ENCODE measurements at regions not wholly inside any gene's neighbourhood (a gene's known extent, or its start where the extent isn't known, plus 50 kb on each side); places are given as distances from the start of the nearest gene placed in this dataset.

DNA sequence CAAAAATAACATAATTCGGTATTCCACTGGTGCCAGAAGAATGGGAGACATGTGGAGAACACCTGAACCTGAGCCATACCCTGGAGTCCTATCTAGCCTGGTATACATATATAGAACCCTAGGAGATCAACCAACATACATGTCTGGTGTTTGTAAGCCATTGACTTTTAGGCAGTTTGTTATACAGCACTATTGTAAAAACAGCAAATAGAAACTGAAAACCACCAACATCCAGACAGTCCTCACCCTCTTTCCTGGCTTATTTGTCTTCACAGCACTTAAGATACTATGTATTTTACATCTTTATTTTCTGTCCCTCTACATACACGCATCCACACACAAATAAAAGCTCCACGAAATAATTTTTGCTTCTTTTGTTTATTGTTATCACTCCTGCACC, 404.2 kb upstream of the PMFBP1 start:
- no peak for DNase-seq (ENCODE audit: low read depth in 2 of 2)
- Histone ChIP-seq H3K79me2 (ENCODE audit: control insufficient read depth, insufficient read depth, low read length) (no peaks in the 10 kb centered on the region), H3K36me3 (ENCODE audit: control insufficient read depth, insufficient read depth, low read length) (no peaks in the 10 kb centered on the region), H2AFZ (ENCODE audit: low read length) (no peak overlapping the region), H3K4me3 (replicated peaks in 1 of 4; ENCODE audit: control extremely low read depth in 1 of 4, insufficient read depth in 1 of 4, low read depth in 3 of 4, low read length in 4 of 4) (no peak overlapping the region), H3K27ac (ENCODE audit: insufficient read depth, low read length) (no peak overlapping the region), H4K20me1 (ENCODE audit: control insufficient read depth, extremely low read depth, insufficient read depth, low read length) (no peaks in the 10 kb centered on the region), H3K4me2 (ENCODE audit: extremely low read depth, insufficient read depth, low read length) (no peak overlapping the region), H3K4me1 (ENCODE audit: control insufficient read depth, extremely low read depth, insufficient read depth, low read length) (no peaks in the 10 kb centered on the region), H3K9ac (ENCODE audit: insufficient read depth, low read length) (no peak overlapping the region), H3K27me3 (ENCODE audit: control insufficient read depth, insufficient read depth, low read length) (no peaks in the 10 kb centered on the region), H3K9me3 (ENCODE audit: control insufficient read depth, insufficient read depth, low read depth, low read length) (no peaks in the 10 kb centered on the region)
- TF ChIP-seq, protein P1, sequence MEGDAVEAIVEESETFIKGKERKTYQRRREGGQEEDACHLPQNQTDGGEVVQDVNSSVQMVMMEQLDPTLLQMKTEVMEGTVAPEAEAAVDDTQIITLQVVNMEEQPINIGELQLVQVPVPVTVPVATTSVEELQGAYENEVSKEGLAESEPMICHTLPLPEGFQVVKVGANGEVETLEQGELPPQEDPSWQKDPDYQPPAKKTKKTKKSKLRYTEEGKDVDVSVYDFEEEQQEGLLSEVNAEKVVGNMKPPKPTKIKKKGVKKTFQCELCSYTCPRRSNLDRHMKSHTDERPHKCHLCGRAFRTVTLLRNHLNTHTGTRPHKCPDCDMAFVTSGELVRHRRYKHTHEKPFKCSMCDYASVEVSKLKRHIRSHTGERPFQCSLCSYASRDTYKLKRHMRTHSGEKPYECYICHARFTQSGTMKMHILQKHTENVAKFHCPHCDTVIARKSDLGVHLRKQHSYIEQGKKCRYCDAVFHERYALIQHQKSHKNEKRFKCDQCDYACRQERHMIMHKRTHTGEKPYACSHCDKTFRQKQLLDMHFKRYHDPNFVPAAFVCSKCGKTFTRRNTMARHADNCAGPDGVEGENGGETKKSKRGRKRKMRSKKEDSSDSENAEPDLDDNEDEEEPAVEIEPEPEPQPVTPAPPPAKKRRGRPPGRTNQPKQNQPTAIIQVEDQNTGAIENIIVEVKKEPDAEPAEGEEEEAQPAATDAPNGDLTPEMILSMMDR (conservative IDR thresholded peaks at IDR 0.05 in 1 of 2, IDR thresholded peaks at IDR 0.05 in 1 of 2; ENCODE audit: low read depth in 1 of 2, low read length in 2 of 2) = no peak
- TF ChIP-seq EZH2 (IDR thresholded peaks at IDR 0.05; ENCODE audit: low read length, missing control alignments) = no peak

DNA sequence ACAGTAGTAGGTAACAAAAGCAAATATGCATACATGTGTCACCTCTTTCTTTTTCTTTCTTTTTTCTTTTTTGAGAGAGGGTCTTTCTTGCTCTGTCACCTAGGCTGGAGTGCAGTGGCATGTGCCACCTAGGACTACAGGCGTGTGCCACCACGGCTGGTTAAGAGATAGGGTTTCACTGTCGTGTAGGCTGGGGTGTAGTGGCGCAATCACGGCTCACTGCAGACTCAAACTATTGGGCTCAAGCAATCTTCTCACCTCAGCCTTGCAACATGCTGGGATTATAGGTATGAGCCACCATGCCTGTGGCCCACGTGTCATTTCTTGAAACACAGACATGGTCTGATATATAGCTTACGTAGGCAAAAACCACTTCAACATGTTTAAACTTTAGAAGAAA, 397.7 kb upstream of the PMFBP1 start:
- TF ChIP-seq EZH2 (IDR thresholded peaks at IDR 0.05; ENCODE audit: low read length, missing control alignments) = no peak
- TF ChIP-seq, protein P1 (conservative IDR thresholded peaks at IDR 0.05 in 1 of 2, IDR thresholded peaks at IDR 0.05 in 1 of 2; ENCODE audit: low read depth in 1 of 2, low read length in 2 of 2) = no peak

DNA sequence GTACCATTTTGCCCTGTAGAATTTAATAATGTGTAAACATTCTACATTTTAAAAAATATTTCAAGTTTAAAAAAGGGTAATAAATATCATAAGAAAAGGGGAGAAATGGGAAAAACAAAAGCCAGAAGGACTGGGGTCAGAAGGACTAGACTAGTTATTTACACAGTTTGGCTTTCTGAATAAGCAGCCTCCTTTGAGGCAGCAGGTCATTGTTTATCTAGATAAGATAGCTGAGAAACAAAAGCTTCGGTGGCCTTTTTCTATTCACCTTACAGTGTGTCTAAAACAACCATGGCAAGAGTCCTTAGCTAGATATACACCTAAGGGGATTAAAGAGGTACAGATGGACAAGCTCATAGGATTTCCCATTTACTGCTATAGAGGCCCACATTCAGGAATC, 396.5 kb upstream of the PMFBP1 start:
- Histone ChIP-seq H3K27ac (ENCODE audit: insufficient read depth, low read length) (no peak overlapping the region), H3K4me2 (ENCODE audit: extremely low read depth, insufficient read depth, low read length) (no peak overlapping the region), H3K27me3 (ENCODE audit: control insufficient read depth, insufficient read depth, low read length) (no peaks in the 10 kb centered on the region), H2AFZ (ENCODE audit: low read length) (no peak overlapping the region), H3K79me2 (ENCODE audit: control insufficient read depth, insufficient read depth, low read length) (no peaks in the 10 kb centered on the region), H3K9me3 (ENCODE audit: control insufficient read depth, insufficient read depth, low read depth, low read length) (no peaks in the 10 kb centered on the region), H3K4me1 (ENCODE audit: control insufficient read depth, extremely low read depth, insufficient read depth, low read length) (no peaks in the 10 kb centered on the region), H3K4me3 (replicated peaks in 1 of 4; ENCODE audit: control extremely low read depth in 1 of 4, insufficient read depth in 1 of 4, low read depth in 3 of 4, low read length in 4 of 4) (no peak overlapping the region), H3K9ac (ENCODE audit: insufficient read depth, low read length) (no peak overlapping the region), H3K36me3 (ENCODE audit: control insufficient read depth, insufficient read depth, low read length) (no peaks in the 10 kb centered on the region), H4K20me1 (ENCODE audit: control insufficient read depth, extremely low read depth, insufficient read depth, low read length) (no peaks in the 10 kb centered on the region)
- TF ChIP-seq EZH2 (IDR thresholded peaks at IDR 0.05; ENCODE audit: low read length, missing control alignments) = no peak
- TF ChIP-seq, protein P1 (conservative IDR thresholded peaks at IDR 0.05 in 1 of 2, IDR thresholded peaks at IDR 0.05 in 1 of 2; ENCODE audit: low read depth in 1 of 2, low read length in 2 of 2) = no peak
- DNase-seq (ENCODE audit: low read depth in 2 of 2) = no peak

More for the DNA sequence above, 397.7 kb upstream of the PMFBP1 start:
- Histone ChIP-seq H3K4me2 (ENCODE audit: extremely low read depth, insufficient read depth, low read length) (no peak overlapping the region), H3K4me1 (ENCODE audit: control insufficient read depth, extremely low read depth, insufficient read depth, low read length) (no peaks in the 10 kb centered on the region), H3K27ac (ENCODE audit: insufficient read depth, low read length) (no peak overlapping the region), H3K9me3 (ENCODE audit: control insufficient read depth, insufficient read depth, low read depth, low read length) (no peaks in the 10 kb centered on the region), H3K79me2 (ENCODE audit: control insufficient read depth, insufficient read depth, low read length) (no peaks in the 10 kb centered on the region), H3K27me3 (ENCODE audit: control insufficient read depth, insufficient read depth, low read length) (no peaks in the 10 kb centered on the region), H3K4me3 (replicated peaks in 1 of 4; ENCODE audit: control extremely low read depth in 1 of 4, insufficient read depth in 1 of 4, low read depth in 3 of 4, low read length in 4 of 4) (no peak overlapping the region), H3K36me3 (ENCODE audit: control insufficient read depth, insufficient read depth, low read length) (no peaks in the 10 kb centered on the region), H3K9ac (ENCODE audit: insufficient read depth, low read length) (no peak overlapping the region), H2AFZ (ENCODE audit: low read length) (no peak overlapping the region), H4K20me1 (ENCODE audit: control insufficient read depth, extremely low read depth, insufficient read depth, low read length) (no peaks in the 10 kb centered on the region)
- no peak for DNase-seq (ENCODE audit: low read depth in 2 of 2)

Measured in fibroblast of lung (primary cell).